Hematopoietic multipotent progenitor cell treated with erythropoietin and hydrocortisone succinate and interleukin-3 and kit ligand, for 6 days (in vitro differentiated cells): ENCODE measurements at regions not wholly inside any gene's neighbourhood (a gene's known extent, or its start where the extent isn't known, plus 50 kb on each side); places are given as distances from the start of the nearest gene placed in this dataset.
A peak's percentile ranks its signal among the peaks of the same experiment; 100 is the strongest.
"Not testable (repeated sequence)": the region's sequence is repeated elsewhere in the genome, so short reads cannot be mapped to it uniquely, and the experiment has no call there.

ENCODE experiments used
- DNase-seq: peaks from one replicate; pipeline ENCODE4 v3.0.0-alpha.2; 2015

- DNase-seq, result no peak
Observed at GRCh38 chr12:18008642-18009041, 81.4 kb downstream of the RERGL start.

GRCh38 chr12:17999174-17999801, 90.7 kb downstream of the RERGL start:
- DNase-seq, result no peak

- DNase-seq, result peak; percentile 66
Observed at GRCh38 chr12:17992002-17992656, 97.9 kb downstream of the RERGL start.

- no peak for DNase-seq
Observed at GRCh38 chr12:17982556-17982955, 107.4 kb downstream of the RERGL start.

- no peak for DNase-seq
Observed at GRCh38 chr12:17976202-17976601, 113.8 kb downstream of the RERGL start.

- DNase-seq, result no peak
Observed at GRCh38 chr12:17975763-17976162, 114.2 kb downstream of the RERGL start.

GRCh38 chr12:17975239-17975638, 114.8 kb downstream of the RERGL start:
- no peak for DNase-seq

- DNase-seq, result no peak
Observed at GRCh38 chr12:17971850-17972249, 118.1 kb downstream of the RERGL start.

- no peak for DNase-seq
Observed at GRCh38 chr12:17954788-17955187, 135.2 kb downstream of the RERGL start.

GRCh38 chr12:17950898-17951297, 139.1 kb downstream of the RERGL start:
- DNase-seq, result no peak

GRCh38 chr12:17949558-17950141, 140.3 kb downstream of the RERGL start:
- no peak for DNase-seq

GRCh38 chr12:17928708-17929366, 161.2 kb downstream of the RERGL start:
- DNase-seq, result no peak

- DNase-seq, result no peak
Observed at GRCh38 chr12:17918013-17918412, 172.0 kb downstream of the RERGL start.

- no peak for DNase-seq
Observed at GRCh38 chr12:17884581-17884980, 205.4 kb downstream of the RERGL start.

- no peak for DNase-seq
Observed at GRCh38 chr12:17878714-17879113, 211.3 kb downstream of the RERGL start.

GRCh38 chr12:17875230-17875629, 214.8 kb downstream of the RERGL start:
- DNase-seq, result no peak

- DNase-seq, result no peak
Observed at GRCh38 chr12:17866802-17867201, 223.2 kb downstream of the RERGL start.

GRCh38 chr12:17855548-17855947, 234.4 kb downstream of the RERGL start:
- not testable (repeated sequence) for DNase-seq

- DNase-seq, result no peak
Observed at GRCh38 chr12:17853054-17853453, 236.9 kb downstream of the RERGL start.

GRCh38 chr12:17841496-17841895, 248.5 kb downstream of the RERGL start:
- DNase-seq, result no peak

- no peak for DNase-seq
Observed at GRCh38 chr12:17829813-17830212, 260.2 kb downstream of the RERGL start.

- DNase-seq, result no peak
Observed at GRCh38 chr12:17818931-17819330, 271.1 kb downstream of the RERGL start.

- DNase-seq, result no peak
Observed at GRCh38 chr12:17810399-17810798, 279.6 kb downstream of the RERGL start.

GRCh38 chr12:17809206-17809605, 280.8 kb downstream of the RERGL start:
- DNase-seq, result no peak
